ENCODE measurements at regions not wholly inside any gene's neighbourhood (a gene's known extent, or its start where the extent isn't known, plus 50 kb on each side); places are given as distances from the start of the nearest gene placed in this dataset.
"Not testable (repeated sequence)": the region's sequence is repeated elsewhere in the genome, so short reads cannot be mapped to it uniquely, and the experiment has no call there.

GRCh38 chr6:16950302-16950701 is 151.5 kb upstream of the STMND1 start:
- no peak for DNase-seq

- DNase-seq: no peak
Observed at GRCh38 chr6:16949716-16950115, 152.1 kb upstream of the STMND1 start.

DNA sequence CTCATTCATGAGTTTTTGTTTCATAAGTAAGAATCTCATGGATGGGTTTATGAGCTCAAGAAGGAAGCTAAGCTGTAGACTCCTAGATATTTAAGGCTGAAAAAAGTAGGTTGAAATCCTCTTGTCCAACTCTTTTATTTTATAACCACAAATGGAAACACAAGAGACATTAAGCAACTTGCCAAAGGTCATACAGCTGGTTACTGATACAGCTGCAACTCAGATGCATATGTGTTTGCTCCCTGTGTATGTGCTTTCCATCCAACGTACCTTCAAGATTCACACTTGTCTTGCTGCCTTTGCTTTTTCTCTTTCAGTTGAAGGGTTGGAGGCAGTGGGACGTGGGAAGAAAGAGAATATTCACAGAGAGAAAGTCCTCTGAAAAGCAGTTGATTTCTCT is 153.5 kb upstream of the STMND1 start:
- DNase-seq: no peak

GRCh38 chr6:16947375-16948015 is 154.4 kb upstream of the STMND1 start:
- peak in 8 of 58 donors; percentile 1 to 21 (median 4) for DNase-seq

DNA sequence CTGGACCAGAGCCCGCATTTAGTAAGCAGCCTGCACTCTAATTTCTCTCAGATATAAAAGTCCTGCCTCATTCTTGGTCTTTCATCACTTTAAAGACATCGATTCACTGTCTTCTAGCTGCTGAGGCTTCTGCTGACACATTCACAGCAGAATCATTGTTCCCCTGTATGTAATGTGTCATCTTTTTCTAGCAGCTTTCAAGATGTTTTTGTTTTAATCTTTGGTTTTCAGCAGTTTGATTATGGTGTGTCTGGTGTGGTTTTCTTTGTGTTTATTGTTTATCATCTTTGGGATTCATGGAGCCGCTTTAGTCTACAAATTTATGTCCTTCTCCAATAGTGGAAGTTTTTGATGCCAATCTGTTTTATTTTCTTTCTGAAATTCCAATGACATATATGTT is 157.3 kb upstream of the STMND1 start:
- no peak for DNase-seq

- no peak for DNase-seq
Observed at GRCh38 chr6:16939839-16940238, 162.0 kb upstream of the STMND1 start.

DNA sequence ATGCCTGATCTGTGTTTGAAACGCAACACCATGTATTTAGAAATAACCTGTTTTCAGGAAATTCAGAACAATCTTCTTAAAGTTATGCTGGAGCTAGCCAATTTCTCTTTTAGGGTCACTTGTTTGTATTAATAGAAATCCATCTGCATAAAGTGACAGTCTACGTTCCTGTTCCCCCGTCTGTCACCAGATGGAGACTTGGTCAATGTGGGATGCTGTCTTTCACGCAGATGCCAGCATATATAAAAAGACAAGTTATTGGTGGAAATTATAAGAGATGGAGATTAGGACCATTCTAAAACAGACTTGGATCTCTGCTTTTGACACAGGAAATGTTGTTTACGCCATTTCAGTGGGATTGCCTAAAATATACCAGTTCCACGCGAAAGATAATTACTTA is 162.5 kb upstream of the STMND1 start:
- peak in 4 of 58 donors; percentile 0 to 4 (median 2) for DNase-seq

GRCh38 chr6:16936893-16937292 is 165.0 kb upstream of the STMND1 start:
- no peak for DNase-seq

DNA sequence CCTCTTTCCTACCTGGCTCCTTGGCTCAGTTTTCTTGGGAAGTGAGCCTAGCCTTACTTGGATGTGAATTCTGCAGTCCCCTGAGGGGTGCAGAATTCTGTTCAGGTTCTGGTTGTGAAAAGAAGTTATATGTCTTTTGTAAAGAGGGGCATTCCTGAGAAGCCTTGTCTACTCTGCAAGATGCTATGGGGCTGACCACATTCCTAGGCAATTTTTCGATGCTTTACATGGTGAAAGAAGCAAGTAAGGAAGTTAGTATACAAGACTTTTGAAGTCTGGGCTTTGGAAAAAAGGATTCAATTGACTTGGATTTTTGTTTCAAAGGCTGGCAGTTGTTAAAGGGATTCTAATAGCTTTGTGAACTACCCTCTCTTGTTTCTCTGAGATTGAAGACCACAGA is 167.9 kb upstream of the STMND1 start:
- no peak for DNase-seq

GRCh38 chr6:16933532-16933931 is 168.3 kb upstream of the STMND1 start:
- DNase-seq: no peak

DNA sequence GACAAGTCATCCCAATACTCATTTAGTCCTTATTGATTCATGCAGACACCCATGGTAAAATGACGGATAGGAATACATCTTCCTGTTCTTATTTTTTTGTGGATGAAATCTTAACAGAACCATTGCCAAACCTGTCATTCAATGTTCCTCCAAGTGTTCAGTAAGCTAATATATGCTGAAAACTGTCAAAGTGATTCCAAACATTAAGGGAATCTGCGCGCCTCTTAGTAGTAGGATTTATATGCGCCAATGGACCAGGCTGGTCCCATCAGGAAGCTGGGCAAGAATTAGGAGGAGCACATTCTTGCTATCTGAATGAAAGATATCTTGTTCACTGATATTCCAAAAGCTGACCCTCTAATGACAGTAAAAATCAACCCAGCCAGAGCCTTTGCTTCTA is 168.9 kb upstream of the STMND1 start:
- DNase-seq: no peak

- not testable (repeated sequence) for DNase-seq
Observed at GRCh38 chr6:16931079-16931478, 169.8 kb upstream of the ATXN1 start.

GRCh38 chr6:16930432-16930831 is 169.2 kb upstream of the ATXN1 start:
- no peak for DNase-seq

GRCh38 chr6:16929809-16930208 is 168.5 kb upstream of the ATXN1 start:
- no peak for DNase-seq

DNA sequence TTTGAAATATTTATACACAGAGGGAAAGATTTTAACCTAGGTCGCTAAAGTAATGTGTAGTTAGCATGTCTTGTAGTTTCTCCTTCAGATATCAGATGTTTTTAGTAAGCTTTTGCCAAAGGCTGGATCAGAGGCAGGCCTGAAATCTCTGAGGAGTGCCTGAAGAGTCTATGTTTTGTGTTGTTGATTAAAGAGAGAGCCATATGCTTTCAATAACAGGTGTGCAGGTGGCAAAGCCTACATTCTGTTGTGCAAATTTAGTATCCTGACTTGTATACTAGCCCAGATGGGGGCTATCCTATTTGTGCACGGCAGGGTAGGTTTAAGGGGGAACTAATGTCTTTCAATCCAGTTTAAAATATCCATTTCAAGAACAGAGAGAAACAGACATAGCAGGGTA is 167.1 kb upstream of the ATXN1 start:
- DNase-seq: no peak

DNA sequence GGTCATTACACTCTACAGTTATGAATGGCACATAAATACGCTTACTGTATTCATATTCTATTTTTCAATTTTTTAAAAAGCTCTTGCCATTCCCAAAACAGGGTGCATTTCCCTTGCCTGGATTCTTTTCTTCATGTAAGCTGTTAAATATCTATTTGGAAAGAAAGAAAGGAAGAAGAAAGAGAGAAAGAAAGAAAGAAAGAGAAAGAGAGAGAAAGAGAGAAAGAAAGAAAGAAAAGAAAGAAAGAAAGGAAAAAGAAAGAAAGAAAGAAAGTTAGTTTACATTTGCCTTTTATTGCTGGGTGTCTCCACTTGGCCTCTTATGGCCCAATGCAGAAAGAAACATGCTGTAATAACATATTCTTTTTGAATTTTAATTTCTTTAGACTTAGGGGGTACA is 165.9 kb upstream of the ATXN1 start:
- no peak for DNase-seq

- DNase-seq: no peak
Observed at GRCh38 chr6:16925461-16925860, 164.2 kb upstream of the ATXN1 start.

DNA sequence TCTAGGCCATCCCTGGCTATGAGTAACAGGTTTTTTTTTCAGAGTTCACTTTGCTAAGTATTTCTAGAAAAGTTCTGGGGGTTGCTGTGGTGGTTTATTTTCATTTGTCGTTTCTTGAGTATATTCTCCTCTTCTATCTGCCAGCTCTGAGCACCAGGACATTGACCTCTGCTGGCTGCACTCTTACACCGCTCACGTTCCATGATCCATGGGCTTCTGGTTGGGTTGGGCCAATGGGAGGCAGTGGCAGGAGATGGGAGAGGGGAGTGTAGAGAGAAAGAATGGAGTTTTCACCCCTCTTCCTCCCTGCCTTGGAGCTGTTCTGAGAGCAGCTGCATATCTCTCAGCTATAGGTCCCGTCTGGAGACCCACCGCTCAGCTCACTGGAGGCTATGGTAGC is 161.0 kb upstream of the ATXN1 start:
- no peak for DNase-seq

DNA sequence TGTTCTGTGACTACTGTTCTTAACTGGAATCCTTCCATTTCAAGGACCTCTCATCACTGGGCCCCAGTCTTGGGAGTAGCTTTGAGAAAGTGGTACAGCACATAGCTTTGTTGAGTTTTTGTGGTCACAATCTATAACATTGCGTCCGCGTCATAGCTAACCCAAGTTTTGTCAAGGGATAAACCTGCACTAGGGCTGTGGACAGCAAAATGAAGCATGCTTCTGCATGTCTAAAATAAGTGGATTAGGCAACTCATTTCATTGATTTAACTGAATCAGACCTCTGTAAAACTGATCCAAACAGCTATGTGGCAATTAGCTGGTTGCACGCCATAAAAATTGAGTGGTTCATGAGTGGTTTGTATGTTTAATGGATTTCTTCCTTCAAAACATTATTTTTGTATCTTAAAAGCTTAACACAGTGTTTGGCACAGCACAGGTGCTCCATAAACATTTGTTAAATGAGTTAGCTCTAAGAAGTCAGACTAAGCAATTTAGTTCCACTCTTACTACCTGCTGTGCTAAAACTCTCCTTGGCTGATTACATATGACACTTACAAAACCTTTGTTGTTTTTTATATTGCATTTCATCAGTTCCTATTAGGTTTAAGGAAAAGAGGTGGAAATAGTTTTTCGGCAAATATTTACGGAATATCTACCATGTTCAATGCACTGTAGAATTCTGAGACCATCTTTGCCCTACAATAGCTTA is 160.3 kb upstream of the ATXN1 start:
- DNase-seq: no peak

DNA sequence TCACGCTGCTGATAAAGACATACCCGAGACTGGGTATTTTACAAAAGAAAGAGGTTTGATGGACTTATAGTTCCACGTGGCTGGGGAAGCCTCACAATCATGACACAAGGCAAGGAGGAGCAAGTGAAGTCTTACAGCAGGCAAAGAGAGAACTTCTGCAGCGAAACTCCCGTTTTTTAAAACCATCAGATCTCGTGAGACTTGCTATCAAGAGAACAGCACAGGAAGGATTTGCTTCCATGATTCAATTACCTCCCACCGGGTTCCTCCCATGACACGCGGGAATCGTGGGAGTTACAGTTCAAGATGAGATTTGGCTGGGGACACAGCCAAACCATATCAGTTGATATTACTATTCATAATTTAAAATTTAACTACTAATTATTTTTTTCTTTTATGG is 157.3 kb upstream of the ATXN1 start:
- DNase-seq: no peak

DNA sequence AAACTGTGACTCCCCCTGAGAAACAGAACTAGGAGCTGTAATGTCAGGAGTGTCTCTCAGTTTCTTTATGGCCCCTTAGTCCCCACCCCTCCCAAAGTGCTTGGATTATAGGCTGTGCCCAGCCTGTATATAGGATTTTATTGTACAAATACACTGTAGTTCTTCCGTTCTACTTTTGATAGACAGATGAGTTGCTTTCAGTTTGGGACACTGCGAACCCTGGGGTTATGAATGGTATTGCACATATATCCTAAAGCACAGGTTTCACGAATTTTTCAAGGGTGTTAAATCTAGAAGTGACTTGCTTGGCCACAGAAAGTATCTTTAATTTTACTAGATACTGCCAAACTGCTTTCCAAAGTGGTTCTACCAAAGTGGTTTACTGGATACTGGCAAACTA is 152.9 kb upstream of the ATXN1 start:
- DNase-seq: no peak

- no peak for DNase-seq
Observed at GRCh38 chr6:16912756-16913155, 151.5 kb upstream of the ATXN1 start.

GRCh38 chr6:16911088-16911487 is 149.8 kb upstream of the ATXN1 start:
- DNase-seq: no peak
